ENCODE measurements at regions not wholly inside any gene's neighbourhood (a gene's known extent, or its start where the extent isn't known, plus 50 kb on each side); places are given as distances from the start of the nearest gene placed in this dataset.

- H3K27ac Mint-ChIP-seq (ENCODE audit: low read depth, unreplicated experiment) = no peak overlapping the region
Observed at GRCh38 chr4:151831526-151831925, 70.7 kb upstream of the GATB start.

GRCh38 chr4:151830168-151830567 is 69.4 kb upstream of the GATB start:
- CTCF ChIA-PET = interaction anchor here (0.6 kb wide), 1 partner anchor 68 kb away, joined by 3 read pairs; no protein-coding TSS in a partner anchor
- Mint-ChIP-seq H3K4me1 (ENCODE audit: insufficient read depth, unreplicated experiment) (no peaks in the 10 kb centered on the region), H3K27ac (ENCODE audit: low read depth, unreplicated experiment) (no peak overlapping the region), H3K36me3 (ENCODE audit: insufficient read depth, unreplicated experiment) (no peaks in the 10 kb centered on the region), H3K27me3 (ENCODE audit: insufficient read depth, unreplicated experiment) (no peaks in the 10 kb centered on the region), H3K4me3 (ENCODE audit: unreplicated experiment) (no peak overlapping the region), H3K9me3 (ENCODE audit: unreplicated experiment) (no peaks in the 10 kb centered on the region)
- no peak for DNase-seq (ENCODE audit: unreplicated experiment)
- BruUV-seq (replicated peaks) = no TSS peak
- intact Hi-C loops (cut with micrococcal nuclease) = no loop called here
- TF ChIP-seq CTCF (IDR thresholded peaks at IDR 0.05; ENCODE audit: unreplicated experiment) = no peak
- POLR2A ChIA-PET = no interaction called here

More at GRCh38 chr4:151831526-151831925, 70.7 kb upstream of the GATB start:
- no peaks in the 10 kb centered on the region for H3K9me3 Mint-ChIP-seq (ENCODE audit: unreplicated experiment)
- no TSS peak for BruUV-seq (replicated peaks)
- intact Hi-C loops (cut with micrococcal nuclease) = no loop called here
- DNase-seq (ENCODE audit: unreplicated experiment) = no peak
- H3K27me3 Mint-ChIP-seq (ENCODE audit: insufficient read depth, unreplicated experiment) = no peaks in the 10 kb centered on the region
- H3K4me1 Mint-ChIP-seq (ENCODE audit: insufficient read depth, unreplicated experiment) = no peaks in the 10 kb centered on the region
- no peak for TF ChIP-seq CTCF (IDR thresholded peaks at IDR 0.05; ENCODE audit: unreplicated experiment)
- POLR2A ChIA-PET = interaction anchor here (0.6 to 0.9 kb wide), 2 partner anchors 26 to 42 kb away, joined by 3 read pairs; no protein-coding TSS in a partner anchor
- CTCF ChIA-PET = interaction anchor here (1.5 kb wide), 1 partner anchor 29 kb away, joined by 4 read pairs; no protein-coding TSS in a partner anchor
- no peaks in the 10 kb centered on the region for H3K36me3 Mint-ChIP-seq (ENCODE audit: insufficient read depth, unreplicated experiment)
- no peak overlapping the region for H3K4me3 Mint-ChIP-seq (ENCODE audit: unreplicated experiment)

- H3K4me1 Mint-ChIP-seq (ENCODE audit: insufficient read depth, unreplicated experiment) = no peaks in the 10 kb centered on the region
- H3K36me3 Mint-ChIP-seq (ENCODE audit: insufficient read depth, unreplicated experiment) = no peaks in the 10 kb centered on the region
- no peak for DNase-seq (ENCODE audit: unreplicated experiment)
- intact Hi-C loops (cut with micrococcal nuclease) = no loop called here
- no peaks in the 10 kb centered on the region for H3K9me3 Mint-ChIP-seq (ENCODE audit: unreplicated experiment)
- H3K27me3 Mint-ChIP-seq (ENCODE audit: insufficient read depth, unreplicated experiment) = no peaks in the 10 kb centered on the region
- CTCF ChIA-PET = interaction anchor here (0.5 kb wide), 1 partner anchor 89 kb away, joined by 3 read pairs; no protein-coding TSS in a partner anchor
- no peak overlapping the region for H3K27ac Mint-ChIP-seq (ENCODE audit: low read depth, unreplicated experiment)
- no peak for TF ChIP-seq CTCF (IDR thresholded peaks at IDR 0.05; ENCODE audit: unreplicated experiment)
- POLR2A ChIA-PET = no interaction called here
- no peak overlapping the region for H3K4me3 Mint-ChIP-seq (ENCODE audit: unreplicated experiment)
- BruUV-seq (replicated peaks) = no TSS peak
Observed at GRCh38 chr4:151829309-151829708, 68.5 kb upstream of the GATB start.

- no TSS peak for BruUV-seq (replicated peaks)
- Mint-ChIP-seq H3K27ac (ENCODE audit: low read depth, unreplicated experiment) (no peak overlapping the region), H3K4me3 (ENCODE audit: unreplicated experiment) (no peak overlapping the region), H3K27me3 (ENCODE audit: insufficient read depth, unreplicated experiment) (peaks cover 14% of the 10 kb centered on the region), H3K4me1 (ENCODE audit: insufficient read depth, unreplicated experiment) (no peaks in the 10 kb centered on the region), H3K36me3 (ENCODE audit: insufficient read depth, unreplicated experiment) (no peaks in the 10 kb centered on the region), H3K9me3 (ENCODE audit: unreplicated experiment) (no peaks in the 10 kb centered on the region)
- intact Hi-C loops (cut with micrococcal nuclease) = no loop called here
- no peak for TF ChIP-seq CTCF (IDR thresholded peaks at IDR 0.05; ENCODE audit: unreplicated experiment)
- POLR2A ChIA-PET = interaction anchor here (0.6 kb wide), 1 partner anchor 10 kb away, joined by 3 read pairs; no protein-coding TSS in a partner anchor
- DNase-seq (ENCODE audit: unreplicated experiment) = no peak
- CTCF ChIA-PET = no interaction called here
Observed at GRCh38 chr4:151824656-151825055, 63.8 kb upstream of the GATB start.

All from MCF 10A (cell line).